ENCODE measurements at regions not wholly inside any gene's neighbourhood (a gene's known extent, or its start where the extent isn't known, plus 50 kb on each side); places are given as distances from the start of the nearest gene placed in this dataset.

- ChIA-PET SMC1A (ENCODE audit: uncharacterized antibody, unreplicated experiment) (no interaction called here), RAD21 (ENCODE audit: unreplicated experiment) (no interaction called here), CTCF (no interaction called here), POLR2A (no interaction called here)
- no peak for FAIRE-seq
- 75% methylated on average over 11 of the region's 11 CpGs for WGBS (ENCODE audit: insufficient coverage, insufficient replicate concordance, low lambda C conversion rate, missing lambda C conversion rate)
- Histone ChIP-seq H3K79me2 (ENCODE audit: control insufficient read depth, insufficient read depth, low read length) (no peaks in the 10 kb centered on the region), H3K4me1 (ENCODE audit: control insufficient read depth, insufficient read depth, low read length) (no peaks in the 10 kb centered on the region), H3K4me3 (no peak overlapping the region), H2AFZ (ENCODE audit: control insufficient read depth, low read depth, low read length) (no peak overlapping the region), H3K27me3 (replicated peaks in 1 of 2; ENCODE audit: control insufficient read depth in 2 of 2, insufficient read depth in 2 of 2, low read length in 1 of 2) (no peaks in the 10 kb centered on the region), H3K36me3 (ENCODE audit: control insufficient read depth in 2 of 2, insufficient read depth in 2 of 2, low read length in 1 of 2) (no peaks in the 10 kb centered on the region), H4K20me1 (ENCODE audit: control insufficient read depth, insufficient read depth) (no peaks in the 10 kb centered on the region), H3K4me2 (ENCODE audit: control insufficient read depth, insufficient read depth) (no peak overlapping the region), H3K9me3 (replicated peaks; ENCODE audit: control insufficient read depth, insufficient read depth, low read length) (no peaks in the 10 kb centered on the region), H3K9ac (ENCODE audit: control insufficient read depth, insufficient read depth, low read length) (no peak overlapping the region), H3K27ac (ENCODE audit: control insufficient read depth, insufficient read depth) (no peak overlapping the region)
- ATAC-seq, result no peak
- BruUV-seq (replicated peaks), result no TSS peak
- in situ Hi-C loops (cut with MboI), result no loop called here
- TF ChIP-seq MTA3 (IDR thresholded peaks at IDR 0.05; ENCODE audit: borderline replicate concordance, low read length) (no peak), CHD1 (IDR thresholded peaks at IDR 0.05; ENCODE audit: low read depth, low read length) (no peak), MXI1 (IDR thresholded peaks at IDR 0.05; ENCODE audit: low read depth, low read length) (no peak), RAD21 (IDR thresholded peaks at IDR 0.05; ENCODE audit: insufficient read depth, low read depth, low read length) (no peak), EGR1 (IDR thresholded peaks at IDR 0.05; ENCODE audit: borderline replicate concordance in 1 of 2, low read depth in 2 of 2, low read length in 2 of 2) (no peak), SREBF1 (IDR thresholded peaks at IDR 0.05; ENCODE audit: low read length) (no peak), IKZF1 (conservative IDR thresholded peaks at IDR 0.05) (no peak), CBX3 (IDR thresholded peaks at IDR 0.05; ENCODE audit: borderline replicate concordance, low read depth) (no peak), EP300 (IDR thresholded peaks at IDR 0.05; ENCODE audit: borderline replicate concordance in 1 of 2, control insufficient read depth in 1 of 2, low read depth in 2 of 2, low read length in 2 of 2) (no peak), NFIC (IDR thresholded peaks at IDR 0.05; ENCODE audit: low read depth, low read length) (no peak), HDAC2 (IDR thresholded peaks at IDR 0.05) (no peak), PAX5 (IDR thresholded peaks at IDR 0.05; ENCODE audit: borderline replicate concordance, low read depth, low read length) (no peak), STAT3 (IDR thresholded peaks at IDR 0.05; ENCODE audit: low read depth, low read length) (no peak)
- intact Hi-C loops (cut with micrococcal nuclease; ENCODE audit: unreplicated experiment), result no loop called here
- no peak for DNase-seq (ENCODE audit: low read depth, low spot score)
Observed at GRCh38 chr5:179418972-179419371, 73.7 kb upstream of the ADAMTS2 start.
